GM12864 (cell line): ENCODE measurements at regions not wholly inside any gene's neighbourhood (a gene's known extent, or its start where the extent isn't known, plus 50 kb on each side); places are given as distances from the start of the nearest gene placed in this dataset.

Experiments used
- DNase-seq: peaks from one replicate; pipeline ENCODE4 v3.0.0-alpha.2; 2011; ENCODE audit warnings: low read depth
- H3K4me3 ChIP-seq: 2 replicates; pipeline ENCODE4 v1.5.1; 2011; ENCODE audit warnings: mild to moderate bottlenecking, low read depth, low read length, control low read depth
- CTCF ChIP-seq: IDR thresholded peaks from 2 replicates; pipeline ENCODE4 v1.5.1; 2011; ENCODE audit warnings: low read depth, mild to moderate bottlenecking, moderate library complexity, low read length, control low read depth, inconsistent platforms; ENCODE audit errors: missing control alignments

- TF ChIP-seq CTCF = no peak
- H3K4me3 ChIP-seq = no peak overlapping the region
- no peak for DNase-seq
Observed at GRCh38 chr20:60934724-60935123, 317.3 kb upstream of the CDH4 start.

- DNase-seq = no peak
- TF ChIP-seq CTCF = no peak
- H3K4me3 ChIP-seq = no peak overlapping the region
Observed at GRCh38 chr20:60935971-60936370, 316.1 kb upstream of the CDH4 start.

- DNase-seq = no peak
- TF ChIP-seq CTCF = no peak
- H3K4me3 ChIP-seq = no peak overlapping the region
Observed at GRCh38 chr20:60937585-60937984, 314.5 kb upstream of the CDH4 start.

- H3K4me3 ChIP-seq = no peak overlapping the region
- TF ChIP-seq CTCF = no peak
Observed at GRCh38 chr20:60941379-60941778, 310.7 kb upstream of the CDH4 start.

GRCh38 chr20:60947819-60948218 lies 304.2 kb upstream of the CDH4 start:
- H3K4me3 ChIP-seq = no peak overlapping the region
- no peak for DNase-seq
- no peak for TF ChIP-seq CTCF

More at GRCh38 chr20:60941379-60941778, 310.7 kb upstream of the CDH4 start:
- DNase-seq = no peak

GRCh38 chr20:60948224-60948623 lies 303.8 kb upstream of the CDH4 start:
- no peak overlapping the region for H3K4me3 ChIP-seq
- DNase-seq = no peak
- TF ChIP-seq CTCF = no peak

GRCh38 chr20:60950561-60950960 lies 301.5 kb upstream of the CDH4 start:
- TF ChIP-seq CTCF = no peak
- no peak overlapping the region for H3K4me3 ChIP-seq
- no peak for DNase-seq
